Bronchial epithelial cell (primary cell): ENCODE measurements at regions not wholly inside any gene's neighbourhood (a gene's known extent, or its start where the extent isn't known, plus 50 kb on each side); places are given as distances from the start of the nearest gene placed in this dataset.

Experiments used
- DNase-seq: peaks from one replicate; pipeline ENCODE4 v3.0.0-alpha.2; 2010; ENCODE audit warnings: low read depth
- FAIRE-seq: peaks from 2 replicates; lab custom pipeline; 2011; peaks lifted over from hg19 to GRCh38; lab: Jason Lieb, UNC
- H3K27me3 ChIP-seq: 2 replicates; pipeline ENCODE4 v1.5.1; 2011; ENCODE audit warnings: low read length; ENCODE audit not compliant: control insufficient read depth, insufficient read depth
- H3K36me3 ChIP-seq: 2 replicates; pipeline ENCODE4 v1.5.1; 2011; ENCODE audit warnings: low read length; ENCODE audit not compliant: control insufficient read depth, insufficient read depth
- H3K4me3 ChIP-seq: 2 replicates; pipeline ENCODE4 v1.5.1; 2011; ENCODE audit warnings: mild to moderate bottlenecking, low read depth, low read length, control low read depth
- TF ChIP-seq, protein P1 (sequence below): IDR thresholded peaks from 2 replicates; pipeline ENCODE4 v1.5.1; 2011; ENCODE audit warnings: mild to moderate bottlenecking, moderate library complexity, low read length, control low read depth, inconsistent platforms; ENCODE audit not compliant: insufficient read depth, severe bottlenecking

DNA sequence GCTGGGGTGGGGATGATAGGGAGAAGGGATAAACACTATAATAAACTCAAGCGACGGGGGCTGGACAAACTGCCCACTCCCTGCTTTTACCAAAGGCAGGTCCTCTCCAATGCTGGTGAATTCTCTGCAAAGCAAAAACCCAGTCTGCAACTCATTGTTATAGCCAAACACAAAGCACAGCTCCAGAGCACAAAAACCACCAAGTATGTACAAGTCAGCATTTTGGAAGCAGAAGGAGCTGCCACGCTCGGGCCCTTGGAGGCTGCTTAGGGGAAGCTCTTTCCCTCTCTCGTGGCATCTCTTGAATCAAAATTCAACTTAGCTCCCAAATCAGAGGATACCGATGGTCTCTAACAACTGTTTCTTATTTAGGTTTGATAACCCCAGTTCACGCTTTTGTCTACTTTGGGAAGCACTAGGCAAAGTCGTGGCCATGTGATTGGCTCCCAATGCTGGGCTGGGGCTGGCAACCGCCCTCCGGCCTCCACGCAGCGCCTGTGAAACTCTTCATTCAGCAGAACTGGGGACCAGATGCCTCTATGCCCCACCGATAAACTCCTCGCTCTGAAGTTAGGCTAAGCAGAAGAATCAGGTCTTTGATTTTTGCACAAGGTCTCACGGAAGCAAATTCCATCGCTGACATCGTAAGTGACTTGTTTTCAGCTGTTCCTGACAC is 158.5 kb upstream of the FOXN3 start:
- H3K36me3 ChIP-seq: no peaks in the 10 kb centered on the region
- no peaks in the 10 kb centered on the region for H3K27me3 ChIP-seq
- no peak for DNase-seq
- FAIRE-seq: no peak
- TF ChIP-seq, protein P1, sequence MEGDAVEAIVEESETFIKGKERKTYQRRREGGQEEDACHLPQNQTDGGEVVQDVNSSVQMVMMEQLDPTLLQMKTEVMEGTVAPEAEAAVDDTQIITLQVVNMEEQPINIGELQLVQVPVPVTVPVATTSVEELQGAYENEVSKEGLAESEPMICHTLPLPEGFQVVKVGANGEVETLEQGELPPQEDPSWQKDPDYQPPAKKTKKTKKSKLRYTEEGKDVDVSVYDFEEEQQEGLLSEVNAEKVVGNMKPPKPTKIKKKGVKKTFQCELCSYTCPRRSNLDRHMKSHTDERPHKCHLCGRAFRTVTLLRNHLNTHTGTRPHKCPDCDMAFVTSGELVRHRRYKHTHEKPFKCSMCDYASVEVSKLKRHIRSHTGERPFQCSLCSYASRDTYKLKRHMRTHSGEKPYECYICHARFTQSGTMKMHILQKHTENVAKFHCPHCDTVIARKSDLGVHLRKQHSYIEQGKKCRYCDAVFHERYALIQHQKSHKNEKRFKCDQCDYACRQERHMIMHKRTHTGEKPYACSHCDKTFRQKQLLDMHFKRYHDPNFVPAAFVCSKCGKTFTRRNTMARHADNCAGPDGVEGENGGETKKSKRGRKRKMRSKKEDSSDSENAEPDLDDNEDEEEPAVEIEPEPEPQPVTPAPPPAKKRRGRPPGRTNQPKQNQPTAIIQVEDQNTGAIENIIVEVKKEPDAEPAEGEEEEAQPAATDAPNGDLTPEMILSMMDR: no peak
- no peak overlapping the region for H3K4me3 ChIP-seq

DNA sequence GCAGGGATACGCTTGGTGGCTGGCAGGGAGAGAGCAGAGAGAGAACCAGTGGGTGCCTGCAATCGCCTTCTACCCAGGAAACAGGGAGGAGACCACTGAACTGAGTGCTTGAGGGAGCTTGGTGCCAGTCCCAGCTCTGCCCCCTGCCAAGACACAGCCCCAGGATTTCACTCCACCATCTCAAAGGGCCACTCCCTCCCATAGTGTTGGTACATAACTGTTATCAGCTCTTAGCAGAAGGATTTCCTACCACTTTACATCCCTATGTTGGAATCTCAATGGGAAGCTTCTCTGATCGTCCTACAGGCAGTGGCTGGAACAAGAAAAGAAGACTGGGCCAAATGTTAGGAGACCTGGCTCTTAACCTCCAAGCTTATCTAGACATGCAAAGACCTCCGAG is 157.4 kb upstream of the FOXN3 start:
- DNase-seq: no peak
- H3K4me3 ChIP-seq: no peak overlapping the region
- TF ChIP-seq, protein P1: no peak
- no peak for FAIRE-seq
- H3K36me3 ChIP-seq: no peaks in the 10 kb centered on the region
- no peaks in the 10 kb centered on the region for H3K27me3 ChIP-seq

- Histone ChIP-seq H3K27me3 (no peaks in the 10 kb centered on the region), H3K4me3 (no peak overlapping the region), H3K36me3 (no peaks in the 10 kb centered on the region)
- no peak for FAIRE-seq
- TF ChIP-seq, protein P1: no peak
- DNase-seq: no peak
These were observed 156.3 kb upstream of the FOXN3 start for GRCh38 chr14:89573399-89573657.

DNA sequence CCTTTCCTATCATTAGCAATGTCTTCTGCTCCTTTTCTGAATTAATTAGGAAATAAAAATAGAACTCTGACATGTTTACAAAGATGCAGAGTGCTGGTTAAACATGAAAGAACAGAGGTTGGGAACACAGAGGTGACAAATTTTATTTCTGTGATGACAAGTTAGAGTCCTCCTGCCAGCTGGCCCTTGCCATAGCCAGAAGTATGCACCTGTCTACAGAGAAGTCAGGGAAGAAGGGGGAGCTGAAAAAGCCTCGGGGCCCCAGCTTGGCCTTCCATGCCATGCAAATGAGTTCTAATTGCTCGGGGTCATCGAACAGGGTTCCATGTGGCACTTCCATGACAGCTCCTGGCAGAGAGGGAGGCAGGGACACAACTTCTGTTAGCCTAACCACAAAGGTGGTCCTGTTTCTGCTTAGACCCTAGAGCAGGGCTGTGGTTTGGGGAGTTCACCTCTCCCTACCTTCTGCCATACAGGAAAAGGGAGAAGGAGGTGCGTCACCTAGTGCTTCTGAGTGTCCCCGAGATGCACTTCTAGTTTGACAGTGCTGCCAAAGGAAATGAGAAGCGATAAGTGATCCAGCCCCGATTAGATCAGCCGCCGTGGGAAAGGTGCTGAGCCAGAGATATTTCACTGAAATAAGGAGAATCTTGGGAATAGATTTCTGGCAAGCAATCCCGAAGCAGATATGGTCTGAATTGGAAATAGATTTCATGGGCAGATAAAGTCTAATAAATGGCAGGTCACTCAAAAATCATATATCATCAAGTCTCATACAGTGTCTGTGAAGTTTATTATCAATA is 155.8 kb upstream of the FOXN3 start:
- FAIRE-seq (no peak), DNase-seq (peak; percentile 5)
- H3K36me3 ChIP-seq: no peaks in the 10 kb centered on the region
- H3K4me3 ChIP-seq: no peak overlapping the region
- TF ChIP-seq, protein P1: no peak
- H3K27me3 ChIP-seq: no peaks in the 10 kb centered on the region

- Histone ChIP-seq H3K36me3 (no peaks in the 10 kb centered on the region), H3K4me3 (no peak overlapping the region), H3K27me3 (no peaks in the 10 kb centered on the region)
- no peak for DNase-seq
- FAIRE-seq: no peak
- TF ChIP-seq, protein P1: no peak
These were observed 154.5 kb upstream of the FOXN3 start for GRCh38 chr14:89571491-89571890.
